ENCODE measurements at regions not wholly inside any gene's neighbourhood (a gene's known extent, or its start where the extent isn't known, plus 50 kb on each side); places are given as distances from the start of the nearest gene placed in this dataset.

DNA sequence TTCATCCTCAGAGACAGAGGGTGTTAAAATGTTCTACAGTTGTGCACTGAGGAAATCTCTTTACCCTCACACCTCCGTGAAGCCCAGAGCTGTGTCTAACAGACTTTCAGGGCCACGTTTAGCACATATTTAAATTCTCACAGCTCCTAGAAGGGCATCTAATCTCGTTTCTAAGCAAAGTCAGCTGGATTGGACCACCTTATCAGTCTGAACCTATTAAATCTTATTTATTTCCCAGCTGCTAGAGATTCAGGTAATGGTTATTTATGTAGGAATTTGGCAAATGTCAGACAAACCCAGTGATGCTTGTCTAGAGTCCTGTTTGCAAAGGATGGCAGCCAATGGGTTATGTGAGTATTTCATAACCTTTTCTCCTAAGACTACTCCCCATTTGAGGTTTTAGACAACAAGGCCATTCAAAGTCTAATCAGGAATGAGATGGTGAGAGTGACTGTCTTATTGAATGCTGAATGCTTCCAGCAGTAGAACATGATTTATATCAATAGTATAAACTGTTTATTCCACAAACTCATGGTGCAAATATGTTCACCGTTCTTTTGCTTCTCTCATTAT, 54.8 kb upstream of the EXOC4 start:
- Mint-ChIP-seq H3K4me3 (no peak overlapping the region; a peak in 1 of 5 replicates), H3K36me3 (ENCODE audit: insufficient read depth in 1 of 3, low read depth in 3 of 3) (no peaks in the 10 kb centered on the region), H3K9me3 (no peaks in the 10 kb centered on the region), H3K27me3 (ENCODE audit: low read depth) (no peaks in the 10 kb centered on the region; the same call in 1 of the 2 replicates), H3K4me1 (peaks cover 19 to 25% of the 10 kb centered on the region in 2 experiments), H3K27ac (peak overlapping the region in 1 of 3 experiments; percentile 96; a peak in 3 of 7 replicates)
- no peak overlapping the region for H4K8ac ChIP-seq (replicated peaks; ENCODE audit: insufficient read length, low read depth, low read length)
- H3K9me3 ChIP-seq (ENCODE audit: control insufficient read depth, low read depth, low read length): no peaks in the 10 kb centered on the region
- no peak overlapping the region for H3K4ac ChIP-seq (ENCODE audit: low read depth, low read length)
- no peak overlapping the region for H2BK12ac ChIP-seq (ENCODE audit: insufficient read length, low read depth, low read length)
- no peak overlapping the region for H2BK20ac ChIP-seq (ENCODE audit: low read depth, low read length, poor library complexity, severe bottlenecking)
- H2BK120ac ChIP-seq (ENCODE audit: low read depth, low read length, poor library complexity, severe bottlenecking): no peak overlapping the region
- WGBS (ENCODE audit: extremely low coverage, insufficient read length, low lambda C conversion rate): no CpG with 5 or more reads among the region's 4 CpGs
- H2AFZ ChIP-seq (ENCODE audit: low read length): no peak overlapping the region
- DNase-seq: no peak
- H3K9ac ChIP-seq (ENCODE audit: extremely low read depth, insufficient read length, low read length): no peak overlapping the region
- H2BK15ac ChIP-seq (ENCODE audit: low read depth, low read length): no peak overlapping the region
- H3K23me2 ChIP-seq (ENCODE audit: insufficient read length, low read depth, low read length, poor library complexity, severe bottlenecking): peaks cover 5% of the 10 kb centered on the region
- no peak overlapping the region for H4K91ac ChIP-seq (ENCODE audit: insufficient read length, low read depth, low read length)
- no peak overlapping the region for H3K56ac ChIP-seq (ENCODE audit: insufficient read length, low read depth, low read length)
- no peak overlapping the region for H2AK5ac ChIP-seq (ENCODE audit: insufficient read length, low read length)
- H3T11ph ChIP-seq (ENCODE audit: low read length): no peak overlapping the region
- H3K4me1 ChIP-seq (ENCODE audit: insufficient read depth, low read length): peaks cover 11% of the 10 kb centered on the region; the same call in 1 of the 2 replicates
- H3K79me2 ChIP-seq (ENCODE audit: insufficient read depth, low read length): no peaks in the 10 kb centered on the region
- TF ChIP-seq CTCF (conservative IDR thresholded peaks at IDR 0.05): no peak
- H3K79me1 ChIP-seq (ENCODE audit: insufficient read depth, low read depth, low read length, poor library complexity, severe bottlenecking): no peaks in the 10 kb centered on the region
- H3K23ac ChIP-seq (ENCODE audit: insufficient read length, low read depth, low read length): no peak overlapping the region
- H3K4me2 ChIP-seq (ENCODE audit: insufficient read depth, insufficient read length, low read length): peak overlapping the region; percentile 85
- H3K27ac ChIP-seq (ENCODE audit: insufficient read length, low read depth, low read length): peak overlapping the region; percentile 93
- no peaks in the 10 kb centered on the region for H4K20me1 ChIP-seq (ENCODE audit: control insufficient read depth, insufficient read depth, insufficient read length)
- no peak overlapping the region for H3K14ac ChIP-seq (ENCODE audit: insufficient read depth, low read length)
- H2BK5ac ChIP-seq (ENCODE audit: insufficient read length, low read length): no peak overlapping the region
- no peak overlapping the region for H3K18ac ChIP-seq (ENCODE audit: insufficient read length, low read depth, low read length)
- H4K5ac ChIP-seq (ENCODE audit: insufficient read length, low read depth, low read length): no peak overlapping the region
- H3K27me3 ChIP-seq (ENCODE audit: insufficient read depth, low read length): no peaks in the 10 kb centered on the region
